ENCODE measurements at regions not wholly inside any gene's neighbourhood (a gene's known extent, or its start where the extent isn't known, plus 50 kb on each side); places are given as distances from the start of the nearest gene placed in this dataset.

GRCh38 chr7:47647181-47647917, 65.4 kb upstream of the TNS3 start (continued):
- TF ChIP-seq ZNF841 (CRISPR knock-in tag; IDR thresholded peaks at IDR 0.05; ENCODE audit: borderline replicate concordance) (no peak), MTA1 (CRISPR knock-in tag; IDR thresholded peaks at IDR 0.05; ENCODE audit: borderline replicate concordance) (peak; percentile 62; the same call in 1 of the 2 replicates), HOXA9 (CRISPR knock-in tag; IDR thresholded peaks at IDR 0.05; ENCODE audit: borderline replicate concordance) (no peak), MIXL1 (CRISPR knock-in tag; IDR thresholded peaks at IDR 0.05) (no peak), ATF7 (IDR thresholded peaks at IDR 0.05) (no peak), ATF7 (CRISPR knock-in tag; IDR thresholded peaks at IDR 0.05) (no peak), ARNTL (CRISPR knock-in tag; IDR thresholded peaks at IDR 0.05) (0 out of 2 replicates have a peak, but pooled peaks have one; percentile 14), KMT2A (CRISPR knock-in tag; IDR thresholded peaks at IDR 0.05) (peak; percentile 52; the same call in 1 of the 2 replicates), CAMTA2 (CRISPR knock-in tag; IDR thresholded peaks at IDR 0.05; ENCODE audit: borderline replicate concordance) (peak; percentile 55; the same call in 1 of the 2 replicates), NCOR1 (IDR thresholded peaks at IDR 0.05; ENCODE audit: borderline replicate concordance, low read length) (no peak), ETV6 (CRISPR knock-in tag; conservative IDR thresholded peaks at IDR 0.05) (0 out of 2 replicates have a peak, but pooled peaks have one; percentile 54), SMAD9 (CRISPR knock-in tag; IDR thresholded peaks at IDR 0.05) (no peak), POGK (CRISPR knock-in tag; conservative IDR thresholded peaks at IDR 0.05) (no peak), ZNF501 (CRISPR knock-in tag; IDR thresholded peaks at IDR 0.05) (peak; percentile 54; the same call in 1 of the 2 replicates), KDM5A (IDR thresholded peaks at IDR 0.05; ENCODE audit: borderline replicate concordance, low read length) (no peak), U2AF1 (optimal IDR thresholded peaks at IDR 0.05; ENCODE audit: low read depth, low read length) (no peak), ZKSCAN8 (CRISPR knock-in tag; IDR thresholded peaks at IDR 0.05; ENCODE audit: borderline replicate concordance) (no peak), ZNF766 (CRISPR knock-in tag; IDR thresholded peaks at IDR 0.05; ENCODE audit: borderline replicate concordance) (no peak), FOXA3 (CRISPR knock-in tag; IDR thresholded peaks at IDR 0.05) (peak; percentile 24; the same call in 1 of the 2 replicates), GTF3A (CRISPR knock-in tag; conservative IDR thresholded peaks at IDR 0.05) (0 out of 2 replicates have a peak, but pooled peaks have one; percentile 30), ZNF354B (CRISPR knock-in tag; IDR thresholded peaks at IDR 0.05) (no peak), EED (CRISPR knock-in tag; IDR thresholded peaks at IDR 0.05) (no peak), ZNF292 (CRISPR knock-in tag; IDR thresholded peaks at IDR 0.05; ENCODE audit: borderline replicate concordance, low read depth) (peak; percentile 95), CSRNP1 (CRISPR knock-in tag; IDR thresholded peaks at IDR 0.05) (no peak)
- TF ChIP-seq, protein P1, sequence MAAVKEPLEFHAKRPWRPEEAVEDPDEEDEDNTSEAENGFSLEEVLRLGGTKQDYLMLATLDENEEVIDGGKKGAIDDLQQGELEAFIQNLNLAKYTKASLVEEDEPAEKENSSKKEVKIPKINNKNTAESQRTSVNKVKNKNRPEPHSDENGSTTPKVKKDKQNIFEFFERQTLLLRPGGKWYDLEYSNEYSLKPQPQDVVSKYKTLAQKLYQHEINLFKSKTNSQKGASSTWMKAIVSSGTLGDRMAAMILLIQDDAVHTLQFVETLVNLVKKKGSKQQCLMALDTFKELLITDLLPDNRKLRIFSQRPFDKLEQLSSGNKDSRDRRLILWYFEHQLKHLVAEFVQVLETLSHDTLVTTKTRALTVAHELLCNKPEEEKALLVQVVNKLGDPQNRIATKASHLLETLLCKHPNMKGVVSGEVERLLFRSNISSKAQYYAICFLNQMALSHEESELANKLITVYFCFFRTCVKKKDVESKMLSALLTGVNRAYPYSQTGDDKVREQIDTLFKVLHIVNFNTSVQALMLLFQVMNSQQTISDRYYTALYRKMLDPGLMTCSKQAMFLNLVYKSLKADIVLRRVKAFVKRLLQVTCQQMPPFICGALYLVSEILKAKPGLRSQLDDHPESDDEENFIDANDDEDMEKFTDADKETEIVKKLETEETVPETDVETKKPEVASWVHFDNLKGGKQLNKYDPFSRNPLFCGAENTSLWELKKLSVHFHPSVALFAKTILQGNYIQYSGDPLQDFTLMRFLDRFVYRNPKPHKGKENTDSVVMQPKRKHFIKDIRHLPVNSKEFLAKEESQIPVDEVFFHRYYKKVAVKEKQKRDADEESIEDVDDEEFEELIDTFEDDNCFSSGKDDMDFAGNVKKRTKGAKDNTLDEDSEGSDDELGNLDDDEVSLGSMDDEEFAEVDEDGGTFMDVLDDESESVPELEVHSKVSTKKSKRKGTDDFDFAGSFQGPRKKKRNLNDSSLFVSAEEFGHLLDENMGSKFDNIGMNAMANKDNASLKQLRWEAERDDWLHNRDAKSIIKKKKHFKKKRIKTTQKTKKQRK (IDR thresholded peaks at IDR 0.05; ENCODE audit: low read length), result no peak

All from HepG2 (cell line).